Central memory CD4-positive, alpha-beta T cell (primary cell): ENCODE measurements at regions not wholly inside any gene's neighbourhood (a gene's known extent, or its start where the extent isn't known, plus 50 kb on each side); places are given as distances from the start of the nearest gene placed in this dataset.
"Not testable (repeated sequence)": the region's sequence is repeated elsewhere in the genome, so short reads cannot be mapped to it uniquely, and the experiment has no call there.

Experiments used
- DNase-seq: peaks from one replicate; pipeline ENCODE4 v3.0.0; 2022

GRCh38 chr1:112855152-112855828, 100.7 kb downstream of the SLC16A1 start:
- no peak for DNase-seq

GRCh38 chr1:112854368-112854984, 101.5 kb downstream of the SLC16A1 start:
- not testable (repeated sequence) for DNase-seq

GRCh38 chr1:112853915-112854314, 102.1 kb downstream of the SLC16A1 start:
- not testable (repeated sequence) for DNase-seq

GRCh38 chr1:112852934-112853333, 103.1 kb downstream of the SLC16A1 start:
- DNase-seq: no peak

- DNase-seq: no peak
Observed at GRCh38 chr1:112852276-112852675, 103.7 kb downstream of the SLC16A1 start.

GRCh38 chr1:112850034-112850757, 105.8 kb downstream of the SLC16A1 start:
- DNase-seq: no peak

GRCh38 chr1:112849425-112850033, 106.5 kb downstream of the SLC16A1 start:
- no peak for DNase-seq

GRCh38 chr1:112841825-112842224, 114.2 kb downstream of the SLC16A1 start:
- DNase-seq: no peak

- peak; percentile 9 for DNase-seq
Observed at GRCh38 chr1:112840631-112841624, 115.1 kb downstream of the SLC16A1 start.

- DNase-seq: no peak
Observed at GRCh38 chr1:112836642-112837041, 119.4 kb downstream of the SLC16A1 start.

- DNase-seq: no peak
Observed at GRCh38 chr1:112833806-112834205, 118.7 kb upstream of the PPM1J start.

- not testable (repeated sequence) for DNase-seq
Observed at GRCh38 chr1:112832259-112832658, 117.1 kb upstream of the PPM1J start.

- DNase-seq: not testable (repeated sequence)
Observed at GRCh38 chr1:112829691-112830090, 114.6 kb upstream of the PPM1J start.

- DNase-seq: no peak
Observed at GRCh38 chr1:112828716-112829115, 113.6 kb upstream of the PPM1J start.

GRCh38 chr1:112827391-112827790, 112.3 kb upstream of the PPM1J start:
- not testable (repeated sequence) for DNase-seq

GRCh38 chr1:112826217-112826944, 111.2 kb upstream of the PPM1J start:
- no peak for DNase-seq

- not testable (repeated sequence) for DNase-seq
Observed at GRCh38 chr1:112825563-112826216, 110.6 kb upstream of the PPM1J start.

- DNase-seq: not testable (repeated sequence)
Observed at GRCh38 chr1:112825075-112825474, 109.9 kb upstream of the PPM1J start.

- not testable (repeated sequence) for DNase-seq
Observed at GRCh38 chr1:112821307-112822063, 106.4 kb upstream of the PPM1J start.
